NK-92 treated with Interleukin-12 subunit alpha and Interleukin-12 subunit beta, amount 100 ng/mL, for 24 hours (cell line): ENCODE measurements at regions not wholly inside any gene's neighbourhood (a gene's known extent, or its start where the extent isn't known, plus 50 kb on each side); places are given as distances from the start of the nearest gene placed in this dataset.

Source experiments
- DNase-seq: peaks from one replicate; lab custom pipeline; 2025; lab: John Stamatoyannopoulos, UW

DNA sequence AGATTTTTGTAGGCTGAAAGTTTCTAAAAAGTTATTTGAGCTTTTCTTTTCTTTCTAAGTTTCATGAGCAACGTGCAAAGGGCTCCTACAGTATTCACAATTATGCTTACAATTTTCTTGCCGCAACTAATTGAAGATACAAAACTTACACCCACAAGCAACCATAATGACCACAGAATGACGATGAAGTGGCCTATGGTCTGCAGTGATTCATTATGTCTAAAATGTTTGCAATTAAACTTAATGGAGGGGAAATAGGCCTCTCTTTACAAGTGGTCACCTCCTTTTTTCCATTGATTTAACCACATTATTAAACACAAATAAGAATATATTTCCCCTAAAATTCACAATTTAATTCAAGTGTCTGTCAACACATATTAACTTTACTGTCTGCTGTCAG is 732.6 kb upstream of the FLRT2 start:
- DNase-seq, result no peak

DNA sequence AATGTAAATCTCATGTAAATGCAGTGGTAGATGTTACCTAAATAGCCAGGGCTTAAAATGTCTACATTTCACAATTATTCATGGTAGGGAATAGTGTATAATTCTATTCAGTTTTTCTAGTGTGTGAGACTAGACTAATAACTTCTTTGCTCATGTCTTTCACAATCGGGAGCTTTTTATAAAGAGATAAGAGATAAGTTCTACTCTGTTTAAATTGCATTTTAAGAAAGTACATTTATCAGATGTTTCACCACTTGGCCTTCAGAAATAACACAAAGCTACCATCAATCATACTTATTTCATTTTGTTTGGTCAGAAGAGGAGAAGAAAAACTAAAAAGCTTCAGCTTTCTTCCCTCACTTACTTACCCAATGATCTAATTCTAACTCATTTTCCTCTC is 725.5 kb upstream of the FLRT2 start:
- no peak for DNase-seq

DNA sequence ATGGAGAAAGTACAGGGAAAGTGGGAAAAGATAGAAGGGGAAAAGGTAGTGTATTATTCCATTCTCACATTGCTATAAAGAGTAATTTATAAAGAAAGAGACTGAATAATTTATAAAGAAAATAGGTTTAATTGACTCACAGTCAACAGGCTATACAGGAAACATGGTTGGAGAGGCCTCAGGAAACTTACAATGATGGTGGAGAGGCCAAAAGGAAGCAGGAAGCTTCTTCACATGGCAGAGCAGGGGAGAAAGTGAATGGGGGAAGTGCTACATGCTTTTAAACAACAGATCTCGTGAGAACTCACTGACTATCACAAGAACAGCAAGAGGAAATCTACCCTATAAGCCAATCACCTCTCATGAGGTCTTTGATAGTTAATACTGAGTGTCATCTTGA is 725.0 kb upstream of the FLRT2 start:
- no peak for DNase-seq

DNA sequence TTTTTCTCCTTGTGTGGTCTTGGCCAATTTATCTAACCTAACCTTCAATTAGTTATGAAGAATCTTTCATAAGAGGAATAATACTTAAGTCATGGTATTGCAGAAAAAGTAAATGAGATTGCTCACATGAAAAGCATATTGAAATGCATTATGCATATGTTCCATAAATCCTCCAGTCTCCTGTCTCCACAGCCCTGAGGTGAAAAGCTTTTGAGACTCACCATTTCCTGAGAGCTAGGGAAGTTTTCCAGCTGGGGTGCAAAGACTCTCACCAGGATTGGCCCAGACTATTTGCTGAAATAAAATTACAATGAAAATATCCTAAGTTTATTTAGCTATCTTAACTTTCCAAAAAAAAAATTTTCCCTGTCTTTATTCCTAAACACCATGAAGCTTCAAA is 723.8 kb upstream of the FLRT2 start:
- no peak for DNase-seq

DNA sequence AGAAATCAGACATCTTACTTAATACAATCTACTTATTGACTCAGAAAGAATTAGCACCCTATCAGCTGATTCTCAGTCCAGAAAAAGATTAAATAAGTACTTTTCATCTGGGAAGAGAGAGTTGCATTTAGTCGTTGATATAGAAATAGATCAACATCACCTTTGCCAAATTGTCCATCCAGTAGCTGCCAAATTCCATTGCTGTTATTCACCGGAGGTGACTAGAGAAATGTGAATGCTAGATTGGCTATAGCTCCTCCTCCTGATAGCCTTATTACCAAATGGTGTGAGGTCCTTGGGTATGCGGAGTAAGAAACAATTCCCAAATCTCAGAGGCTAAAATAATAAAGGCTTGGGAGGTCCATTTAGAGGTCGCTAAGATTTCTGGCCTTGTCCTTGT is 723.3 kb upstream of the FLRT2 start:
- no peak for DNase-seq

DNA sequence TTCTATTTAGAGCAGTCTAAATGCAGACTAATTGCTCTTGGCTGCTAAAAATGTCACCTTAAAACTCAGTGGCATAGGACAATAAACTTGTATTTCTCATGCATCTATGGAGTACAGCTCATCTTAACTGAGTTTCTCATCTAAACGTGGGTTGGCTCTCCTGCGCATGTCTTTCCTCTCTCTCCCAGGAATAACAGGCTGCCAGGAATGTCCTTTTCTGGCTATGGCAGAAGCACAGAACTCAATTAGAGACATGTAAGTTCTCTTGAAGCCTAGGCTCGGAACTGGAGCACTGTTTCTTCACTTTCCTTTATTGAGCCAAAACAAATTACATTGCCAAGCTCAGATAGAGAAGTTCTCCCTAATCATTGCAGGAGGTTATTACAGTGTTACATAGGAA is 722.3 kb upstream of the FLRT2 start:
- DNase-seq, result no peak

DNA sequence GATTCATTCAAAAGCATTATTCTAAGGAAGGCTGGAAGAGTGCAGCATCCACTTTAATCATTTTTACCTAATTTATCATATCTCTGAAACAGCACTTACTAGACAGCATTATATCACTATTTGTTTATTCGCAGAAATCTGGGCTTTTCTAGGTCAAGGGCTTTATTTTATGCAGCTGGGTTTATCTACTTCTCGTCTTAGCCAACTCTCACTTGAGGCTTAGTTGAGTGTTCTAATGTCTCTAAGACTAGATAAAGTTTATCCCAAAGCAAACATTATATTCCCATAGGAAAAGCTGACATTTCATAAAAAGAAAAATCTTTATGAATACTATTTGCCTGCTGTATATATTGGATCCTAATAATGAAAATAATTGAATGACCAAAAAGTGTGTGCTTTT is 720.8 kb upstream of the FLRT2 start:
- no peak for DNase-seq

DNA sequence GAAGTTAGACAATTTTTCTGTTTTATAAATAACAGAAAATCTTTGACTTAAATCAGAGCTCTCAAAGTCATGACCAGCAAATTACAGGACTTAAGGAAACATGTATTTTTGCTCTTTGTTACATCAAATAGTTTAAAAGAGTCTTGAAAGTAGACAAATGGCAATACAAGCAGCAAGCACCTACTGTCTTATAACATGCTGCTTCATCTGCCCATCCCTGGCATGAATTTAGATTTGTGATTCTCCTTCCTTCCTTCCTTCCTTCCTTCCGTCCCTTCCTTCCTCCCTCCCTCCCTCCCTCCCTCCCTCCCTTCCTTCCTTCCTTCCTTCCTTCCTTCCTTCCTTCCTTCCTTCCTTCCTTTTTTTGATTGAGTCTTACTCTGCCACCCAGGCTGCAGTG is 715.6 kb upstream of the FLRT2 start:
- no peak for DNase-seq

DNA sequence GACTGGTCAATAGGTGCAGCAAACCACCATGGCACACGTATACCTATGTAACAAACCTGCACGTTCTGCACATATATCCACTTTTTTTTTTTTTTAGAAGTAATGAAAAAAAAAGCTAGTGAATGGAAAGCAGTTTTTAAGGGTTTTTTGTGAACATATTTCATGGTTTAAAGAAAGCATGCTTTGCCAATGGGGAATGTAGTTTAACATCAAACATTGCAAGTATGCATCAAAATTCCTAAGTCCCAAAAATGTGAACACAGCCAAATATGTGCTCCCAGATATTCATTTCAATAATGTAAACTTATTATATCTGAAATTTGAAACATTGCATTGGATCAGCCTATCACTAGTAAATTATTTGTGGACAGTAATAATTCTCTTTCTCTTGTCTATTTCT is 710.4 kb upstream of the FLRT2 start:
- no peak for DNase-seq

DNA sequence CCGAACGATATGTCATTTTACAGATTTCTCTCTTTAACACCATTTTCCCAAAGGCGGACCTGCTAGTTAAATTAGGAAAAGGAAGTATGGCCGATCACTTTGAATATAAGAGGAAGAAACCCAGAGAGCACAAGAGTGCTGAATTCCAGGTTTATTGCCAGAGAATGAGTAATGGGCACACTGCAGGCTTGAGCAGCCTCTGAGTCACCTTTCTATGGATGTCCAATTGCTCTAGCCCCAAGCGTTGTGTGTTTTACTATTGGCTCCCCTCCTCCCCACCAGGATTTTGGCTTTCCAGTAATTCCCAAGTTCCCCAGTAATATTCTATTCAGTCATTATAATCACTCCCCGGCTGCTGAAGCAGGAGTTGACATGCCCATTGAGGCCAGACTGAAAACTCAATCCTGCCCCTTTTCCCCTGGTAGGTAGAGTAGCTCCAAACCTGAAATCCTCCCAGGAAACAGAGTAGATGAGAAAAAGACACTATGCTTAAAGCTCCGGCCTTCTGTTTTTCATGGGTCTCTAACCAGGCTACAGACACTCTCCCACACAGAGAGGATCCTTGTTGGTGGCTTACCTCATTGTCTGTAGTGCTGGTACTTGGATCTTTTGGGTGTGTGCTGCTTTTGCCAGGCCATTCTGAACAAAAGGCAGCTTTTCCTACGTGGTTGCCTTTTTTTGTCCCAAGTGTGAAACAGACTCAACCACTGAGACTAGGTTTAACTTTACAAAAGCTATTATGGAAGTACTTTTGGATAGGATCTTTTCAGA is 704.3 kb upstream of the FLRT2 start:
- DNase-seq, result no peak

DNA sequence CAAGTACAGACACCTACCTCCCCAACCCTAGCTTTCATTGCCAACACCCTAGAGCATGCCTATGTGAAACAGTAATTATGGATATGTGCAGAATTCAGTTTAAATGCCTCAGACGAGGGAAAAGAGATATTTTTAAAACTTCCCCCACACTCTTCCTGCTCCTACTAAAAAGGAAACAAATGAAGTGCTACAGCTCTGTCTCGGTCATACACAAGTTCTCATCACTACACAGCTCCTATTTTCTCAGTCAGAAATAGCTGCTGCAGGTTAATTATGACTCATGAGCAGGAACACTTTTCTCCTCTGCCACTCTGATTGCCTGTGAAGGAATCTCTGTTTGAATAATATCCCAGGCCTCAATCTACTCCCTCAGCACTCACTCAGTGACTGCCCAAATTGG is 703.6 kb upstream of the FLRT2 start:
- no peak for DNase-seq

DNA sequence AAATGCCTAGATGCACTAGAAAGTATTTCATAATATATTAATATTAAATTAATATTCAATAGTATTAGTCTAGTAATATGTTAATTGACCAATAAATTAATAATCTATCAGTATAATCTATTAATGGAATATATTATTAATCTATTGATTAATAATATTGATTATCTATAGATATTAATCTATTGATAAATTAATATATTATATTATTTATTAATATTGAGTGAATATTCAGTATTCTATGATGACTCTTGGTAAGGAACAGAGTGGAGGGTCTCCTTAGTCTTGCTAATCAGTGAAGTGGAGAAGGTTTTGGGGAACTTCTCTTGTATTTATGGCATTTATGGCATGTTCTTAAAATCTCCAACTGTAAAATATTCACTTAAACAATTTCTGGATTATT is 679.3 kb upstream of the FLRT2 start:
- DNase-seq, result no peak

DNA sequence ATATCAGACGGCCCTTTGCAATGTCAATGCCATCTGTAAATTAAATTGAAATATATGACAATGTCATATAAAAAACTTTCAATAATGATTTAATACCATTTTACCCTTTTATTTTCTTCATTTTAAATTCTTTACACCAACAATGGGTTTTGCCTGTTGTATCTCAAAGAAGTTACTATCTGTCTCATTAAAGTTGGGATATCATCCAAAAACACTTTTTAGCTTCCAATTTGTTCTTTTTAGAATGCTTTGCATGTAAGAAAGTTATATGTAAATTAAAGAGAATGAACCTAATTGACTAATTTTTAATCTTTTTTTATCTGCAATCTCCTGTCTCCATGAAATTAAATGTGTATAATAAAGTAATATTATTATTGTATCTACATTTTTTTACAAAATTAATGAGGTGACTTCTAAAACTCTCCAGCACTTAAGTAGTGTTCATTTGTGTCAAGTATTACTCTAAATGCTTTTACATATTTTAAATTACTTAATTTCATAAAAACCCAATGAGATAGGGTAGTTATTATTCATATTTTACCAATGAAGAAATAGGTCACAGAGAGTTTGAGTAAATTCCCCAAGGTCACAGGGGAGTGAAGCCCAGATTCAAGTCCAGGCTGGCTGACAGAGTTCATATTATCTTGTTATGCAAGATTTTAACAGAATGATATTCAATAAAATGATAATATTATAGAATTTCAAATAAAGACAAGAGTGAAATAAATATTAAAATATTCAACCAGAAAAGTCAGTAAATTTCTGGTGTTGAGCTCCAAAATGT is 673.0 kb upstream of the FLRT2 start:
- DNase-seq, result no peak

DNA sequence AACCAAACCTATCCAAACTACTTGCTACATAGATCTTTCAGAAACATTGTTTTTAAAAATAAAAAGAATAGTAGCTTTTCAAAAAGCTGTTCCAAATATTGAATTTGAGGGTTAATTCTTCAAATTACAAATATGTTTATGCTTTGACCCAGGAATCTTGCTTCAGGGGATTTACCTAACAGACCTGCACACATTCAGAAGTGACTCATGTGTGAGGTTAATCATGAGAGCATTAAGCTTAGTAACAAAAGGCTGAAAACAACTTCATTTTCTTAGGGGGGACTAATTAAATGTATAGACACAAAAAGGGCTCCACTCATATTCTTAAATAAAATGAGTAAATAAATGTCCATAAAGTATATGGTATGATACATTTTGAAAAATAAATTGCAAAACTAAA is 672.4 kb upstream of the FLRT2 start:
- DNase-seq, result no peak

DNA sequence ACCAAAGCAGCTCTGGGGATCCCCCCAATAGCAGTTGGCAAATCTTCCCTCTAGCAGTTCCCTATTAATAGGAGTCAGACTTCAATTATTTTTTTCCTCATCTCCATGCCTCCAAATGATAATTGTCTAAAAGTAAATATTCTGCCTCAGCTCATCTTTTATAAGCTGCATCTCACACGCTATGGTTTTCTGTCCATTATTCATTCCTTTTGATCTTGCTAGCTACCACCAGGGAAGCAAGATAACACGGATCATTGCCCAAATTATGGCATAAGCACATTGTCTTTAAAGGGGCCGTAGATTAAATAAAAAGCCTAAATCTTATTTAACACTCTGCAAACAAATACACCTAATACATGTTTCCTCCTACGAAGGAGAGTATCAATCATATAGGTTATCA is 670.8 kb upstream of the FLRT2 start:
- no peak for DNase-seq

DNA sequence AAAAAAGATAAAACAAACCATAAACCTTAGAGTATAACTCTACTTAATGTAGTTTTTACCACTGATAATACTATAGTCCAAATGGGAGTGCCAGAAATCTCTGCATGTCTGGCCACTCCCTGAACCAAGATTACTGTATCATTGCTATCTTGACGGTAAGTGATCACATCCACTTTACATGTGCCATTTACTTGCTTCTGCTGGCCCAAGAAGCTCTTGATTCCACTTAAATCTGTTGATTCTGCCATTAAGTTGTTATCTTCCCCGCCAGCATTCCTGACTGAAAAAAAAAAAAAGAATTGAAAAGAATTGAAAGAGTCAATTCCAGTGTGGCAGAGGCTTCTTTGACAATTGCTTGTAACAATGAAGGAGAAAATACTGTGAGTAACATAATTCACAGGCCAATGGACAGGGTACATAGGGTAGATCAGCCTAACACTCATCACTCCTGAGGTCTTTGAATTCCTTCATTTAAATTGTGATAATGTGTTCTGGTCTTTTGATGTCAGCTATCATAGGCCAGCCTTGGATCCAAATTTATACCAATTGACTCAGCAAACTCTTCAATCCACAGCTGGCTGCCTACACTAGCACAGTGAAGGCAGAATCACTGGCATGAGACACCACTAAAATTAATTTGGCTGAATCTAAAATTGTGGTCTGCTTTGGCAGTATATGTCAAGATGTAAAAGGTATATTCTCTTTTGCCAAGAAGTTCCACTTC is 665.2 kb upstream of the FLRT2 start:
- no peak for DNase-seq

DNA sequence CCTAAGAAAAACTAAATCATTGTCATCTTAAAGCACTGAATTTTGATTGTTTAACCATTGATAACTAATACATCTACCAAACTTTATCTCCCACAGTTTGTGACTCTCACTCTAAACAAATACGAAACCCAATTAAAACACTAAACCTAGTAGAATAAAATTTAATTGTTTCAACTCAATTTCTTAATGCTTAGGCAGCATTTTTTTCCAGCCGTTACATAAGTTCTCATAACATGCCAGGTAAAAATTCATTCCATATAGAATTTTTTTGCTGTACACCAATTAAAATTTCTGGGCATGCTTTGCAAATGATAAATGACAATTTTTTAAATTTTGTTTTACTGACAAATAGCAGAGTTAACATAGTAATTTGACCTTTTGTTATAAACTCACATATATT is 658.2 kb upstream of the FLRT2 start:
- DNase-seq, result no peak

DNA sequence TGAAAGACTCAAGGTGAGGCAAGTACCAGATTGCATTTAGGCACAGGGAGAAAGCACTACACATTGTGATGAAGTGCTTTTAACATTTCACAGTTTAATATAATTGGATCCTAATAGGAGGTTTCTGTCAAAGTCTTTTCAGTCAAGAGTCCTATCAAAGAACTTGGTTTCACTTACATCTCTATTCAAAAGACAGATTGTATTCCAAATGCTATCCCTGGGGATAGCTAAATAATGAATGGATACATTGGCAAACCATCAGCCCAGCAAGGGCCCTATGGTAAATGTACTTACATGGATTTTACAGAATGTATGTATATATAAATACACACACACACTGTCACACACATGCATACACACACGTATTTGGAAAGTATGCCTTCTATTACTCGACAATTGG is 655.5 kb upstream of the FLRT2 start:
- no peak for DNase-seq

DNA sequence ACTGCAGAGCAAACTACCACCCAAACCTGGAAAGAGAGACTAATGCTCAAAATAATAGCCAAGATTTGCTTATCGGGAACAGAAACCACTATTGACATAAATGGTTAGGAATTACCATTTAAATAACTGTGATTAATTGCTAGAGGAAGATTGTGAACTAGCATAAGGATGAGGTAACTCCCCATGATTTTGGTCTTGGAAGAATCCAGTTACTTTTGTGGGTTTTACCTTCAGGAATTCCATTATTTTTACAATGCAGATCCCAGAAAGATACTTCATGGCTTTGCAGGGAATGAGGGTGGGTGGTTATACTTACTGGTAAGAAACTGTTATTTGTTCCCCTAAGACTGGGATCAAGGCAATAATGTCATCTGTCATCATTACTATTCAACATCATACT is 652.9 kb upstream of the FLRT2 start:
- no peak for DNase-seq

DNA sequence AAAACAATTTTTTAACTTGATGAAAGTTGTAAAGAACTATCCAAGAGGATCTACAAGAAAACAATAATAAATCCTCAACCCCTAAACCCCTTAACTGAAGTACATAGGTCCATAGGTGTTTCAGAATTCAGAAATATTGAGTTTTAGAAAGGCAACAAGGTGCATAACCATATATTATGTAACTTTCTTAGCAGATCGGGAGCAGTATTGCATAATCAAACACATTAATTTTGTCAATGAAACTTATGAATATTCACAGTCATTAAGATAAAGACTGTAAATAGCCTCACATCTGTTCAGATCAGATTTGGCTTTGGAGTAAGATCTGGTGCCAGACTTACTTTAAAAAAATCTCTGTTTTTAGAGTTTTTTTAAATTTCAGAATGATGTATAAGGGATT is 647.1 kb upstream of the FLRT2 start:
- DNase-seq, result no peak

DNA sequence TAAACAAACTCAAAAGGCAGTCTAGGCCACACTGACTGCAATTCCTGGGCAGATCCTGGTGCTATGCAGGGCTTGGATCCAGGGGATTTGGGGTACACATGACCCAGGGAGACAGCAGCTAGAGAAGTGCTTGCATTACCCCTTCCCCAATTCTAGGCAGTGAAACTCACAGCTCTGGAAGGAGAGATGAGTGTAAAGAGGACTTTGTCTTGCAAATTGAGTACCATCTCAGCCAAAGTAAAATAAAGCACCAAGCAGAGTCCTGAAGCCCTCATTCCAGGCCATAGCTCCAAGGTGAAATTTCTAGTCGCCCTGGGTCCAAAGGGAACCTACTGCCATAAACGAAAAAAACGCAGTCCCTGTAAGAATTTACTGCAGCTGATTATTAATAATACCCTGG is 644.9 kb upstream of the FLRT2 start:
- no peak for DNase-seq

DNA sequence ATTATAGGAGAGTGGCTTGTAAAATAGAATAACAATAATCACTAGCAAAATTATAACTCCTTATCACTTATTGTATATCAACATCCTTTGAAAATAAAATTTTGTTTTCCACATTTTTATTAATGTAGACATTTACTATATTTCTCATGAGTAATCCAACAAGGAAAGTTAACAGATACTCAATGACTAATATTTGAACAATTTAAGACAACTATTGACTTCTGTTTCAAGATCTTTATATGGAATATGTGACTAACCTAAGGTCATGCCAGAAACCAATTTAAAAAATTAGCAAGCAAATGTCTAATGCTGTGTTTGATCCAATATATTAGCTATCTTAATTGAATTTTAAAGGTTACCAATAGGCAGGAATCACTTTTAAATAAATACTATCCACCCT is 638.5 kb upstream of the FLRT2 start:
- no peak for DNase-seq

DNA sequence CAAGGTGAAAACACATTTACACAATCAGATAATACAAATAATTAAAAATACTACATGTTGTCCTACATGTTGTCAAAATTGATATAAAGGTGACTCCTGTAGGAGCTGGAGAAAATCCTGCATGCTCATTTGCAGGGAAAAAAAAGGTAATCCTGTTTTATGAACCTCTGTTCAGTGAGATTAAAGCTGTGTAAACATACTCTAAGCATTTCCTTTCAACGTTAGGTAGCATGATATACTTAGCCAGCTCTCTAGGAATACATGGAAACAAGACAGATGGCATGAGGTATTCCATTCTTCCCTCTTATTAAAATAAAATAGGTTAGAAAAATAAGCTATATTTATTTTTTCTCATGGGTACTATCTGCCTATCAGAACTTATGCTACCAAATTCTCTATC is 635.7 kb upstream of the FLRT2 start:
- DNase-seq, result no peak
